GM13976 (cell line): ENCODE measurements at regions not wholly inside any gene's neighbourhood (a gene's known extent, or its start where the extent isn't known, plus 50 kb on each side); places are given as distances from the start of the nearest gene placed in this dataset.

ENCODE experiments used
- DNase-seq: peaks from one replicate; pipeline ENCODE4 v3.0.0; 2012; ENCODE audit warnings: low spot score
- CTCF ChIP-seq: IDR thresholded peaks from 2 replicates; pipeline ENCODE4 v1.5.1; 2012; ENCODE audit warnings: borderline replicate concordance, mild to moderate bottlenecking; ENCODE audit not compliant: insufficient read depth; ENCODE audit errors: extremely low read depth, missing control alignments, control extremely low read depth
- in situ Hi-C: fragments of 300-500 bp; cut with MboI; formaldehyde crosslinking; loops from one replicate; pipeline ENCODE4 v1.12.0; 2022; ENCODE audit warnings: low sequenced_read_pairs, mixed read lengths, inconsistent platforms; ENCODE audit not compliant: unreplicated experiment

GRCh38 chr11:104765401-104766095 is 132.7 kb downstream of the CASP12 start:
- DNase-seq: no peak
- in situ Hi-C loops: no loop called here
- TF ChIP-seq CTCF: no peak

- TF ChIP-seq CTCF: no peak
- in situ Hi-C loops: no loop called here
- no peak for DNase-seq
Measured at GRCh38 chr11:104764710-104765045, 133.6 kb downstream of the CASP12 start.

GRCh38 chr11:104763930-104764709 is 134.1 kb downstream of the CASP12 start:
- no peak for DNase-seq
- TF ChIP-seq CTCF: no peak
- in situ Hi-C loops: no loop called here

- DNase-seq: no peak
- in situ Hi-C loops: no loop called here
- no peak for TF ChIP-seq CTCF
Measured at GRCh38 chr11:104761511-104761910, 136.7 kb downstream of the CASP12 start.

GRCh38 chr11:104759464-104759863 is 138.8 kb downstream of the CASP12 start:
- in situ Hi-C loops: no loop called here
- DNase-seq: no peak
- no peak for TF ChIP-seq CTCF

GRCh38 chr11:104738918-104739317 is 159.3 kb downstream of the CASP12 start:
- in situ Hi-C loops: no loop called here
- no peak for DNase-seq
- no peak for TF ChIP-seq CTCF

- no peak for TF ChIP-seq CTCF
- in situ Hi-C loops: no loop called here
- no peak for DNase-seq
Measured at GRCh38 chr11:104738208-104738607, 160.1 kb downstream of the CASP12 start.
